NCI-H748 (cell line): ENCODE measurements at regions not wholly inside any gene's neighbourhood (a gene's known extent, or its start where the extent isn't known, plus 50 kb on each side); places are given as distances from the start of the nearest gene placed in this dataset.
"Not testable (repeated sequence)": the region's sequence is repeated elsewhere in the genome, so short reads cannot be mapped to it uniquely, and the experiment has no call there.

Source experiments
- DNase-seq: peaks from one replicate; lab custom pipeline; 2025; ENCODE audit not compliant: unreplicated experiment; lab: John Stamatoyannopoulos, UW

- DNase-seq, result no peak
Measured at GRCh38 chr7:77484785-77485184, 52.3 kb upstream of the PTPN12 start.

- DNase-seq, result peak; percentile 63
Measured at GRCh38 chr7:77482015-77482414, 55.1 kb upstream of the PTPN12 start.

GRCh38 chr7:77481615-77482014 lies 55.5 kb upstream of the PTPN12 start:
- no peak for DNase-seq

DNA sequence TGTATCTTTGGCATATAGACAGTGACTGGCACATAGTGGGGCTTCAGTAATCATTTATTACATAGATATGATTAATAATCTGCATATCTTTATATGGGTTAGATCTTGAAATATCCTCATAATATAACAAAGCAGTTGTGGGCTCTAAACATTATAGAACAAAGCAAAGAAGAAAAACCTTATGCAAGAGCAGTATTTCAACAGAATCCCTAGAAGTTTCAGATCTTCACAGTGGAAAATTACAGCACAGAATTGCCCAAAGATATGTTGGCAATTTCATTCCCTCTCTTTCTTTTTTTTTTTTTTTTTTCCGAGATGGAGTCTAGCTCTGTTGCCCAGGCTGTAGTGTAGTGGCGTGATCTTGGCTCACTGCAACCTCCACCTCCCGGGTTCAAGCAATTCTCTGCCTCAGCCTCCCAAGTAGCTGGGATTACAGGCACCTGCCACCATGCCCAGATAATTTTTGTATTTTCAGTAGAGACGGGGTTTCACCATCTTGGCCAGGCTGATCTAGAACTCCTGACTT lies 56.9 kb upstream of the PTPN12 start:
- DNase-seq, result not testable (repeated sequence)

GRCh38 chr7:77479536-77480088 lies 57.5 kb upstream of the PTPN12 start:
- DNase-seq, result peak; percentile 87

DNA sequence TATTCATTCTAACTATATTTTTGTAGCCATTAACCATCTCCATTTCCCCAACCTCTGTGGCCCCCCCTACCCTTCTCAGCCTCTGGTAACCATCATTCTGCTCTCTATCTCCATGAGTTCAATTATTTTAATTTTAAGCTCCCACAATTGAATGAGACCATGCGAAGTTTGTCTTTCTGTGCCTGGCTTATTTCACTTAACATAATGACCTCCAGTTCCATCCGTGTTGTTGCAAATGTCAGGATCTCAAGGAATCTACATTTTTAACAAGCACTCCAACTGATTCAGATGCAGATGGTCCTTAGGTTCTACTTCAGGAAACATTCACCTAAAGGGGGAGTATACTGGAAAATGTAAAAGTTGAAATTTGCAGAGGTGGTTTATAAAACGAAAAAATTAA lies 60.2 kb upstream of the PTPN12 start:
- no peak for DNase-seq

DNA sequence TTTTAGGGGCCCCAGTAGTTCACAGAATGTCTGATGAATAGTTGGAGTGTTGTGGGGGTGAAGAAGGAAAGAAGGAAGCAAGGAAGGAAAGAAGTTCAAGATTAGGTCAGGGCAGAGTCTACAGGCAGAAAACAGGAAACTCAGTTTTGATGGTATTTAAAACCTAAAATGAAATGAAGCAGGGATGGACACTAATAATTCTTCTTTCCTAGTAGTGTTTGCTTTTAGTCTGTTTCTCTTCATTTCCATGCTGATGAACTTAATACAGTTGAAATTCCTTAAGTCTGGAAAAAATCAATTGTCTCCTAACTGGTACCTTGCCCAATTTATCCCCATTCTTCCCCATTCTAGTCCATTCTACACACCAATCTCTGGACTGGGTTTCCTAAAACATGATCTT lies 59.0 kb upstream of the GSAP start:
- DNase-seq, result no peak

- no peak for DNase-seq
Measured at GRCh38 chr7:77474756-77475155, 58.6 kb upstream of the GSAP start.

DNA sequence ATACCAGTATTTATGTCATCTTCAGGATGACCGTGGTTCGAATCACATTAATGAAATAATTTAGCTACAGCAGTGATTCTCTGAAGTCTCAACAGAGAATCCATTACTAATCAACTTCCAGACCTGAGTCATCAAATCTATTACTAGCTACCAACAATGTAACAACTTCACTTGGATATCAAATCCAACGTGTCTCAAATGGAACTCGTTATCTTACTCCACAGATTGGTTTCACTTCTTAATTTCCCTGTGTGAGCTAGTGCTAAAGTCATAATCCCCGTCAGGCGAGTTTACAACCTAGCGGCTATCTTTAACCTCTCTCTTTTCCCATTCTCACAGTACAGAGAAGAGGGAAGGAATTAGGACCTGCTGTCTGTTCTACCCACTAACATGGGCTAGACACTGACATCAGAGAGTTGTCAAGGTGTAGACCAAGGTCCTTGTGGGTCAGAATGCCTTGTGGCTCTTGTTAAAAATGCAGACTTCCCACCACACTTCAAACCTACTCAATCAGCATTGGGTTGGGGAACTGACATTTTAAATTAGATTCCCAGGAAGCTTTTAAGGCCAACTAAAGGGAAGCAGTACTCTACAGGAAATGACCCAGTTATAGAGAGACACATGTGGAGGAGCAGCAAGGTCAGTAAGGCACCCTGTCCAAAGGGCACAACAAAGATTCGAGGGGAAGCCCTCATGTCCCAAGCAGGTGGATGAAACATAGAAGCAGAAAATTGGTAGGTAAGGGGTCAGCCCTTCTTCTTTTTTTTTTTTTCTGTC lies 57.3 kb upstream of the GSAP start:
- no peak for DNase-seq

GRCh38 chr7:77469927-77470326 lies 53.8 kb upstream of the GSAP start:
- DNase-seq, result no peak

GRCh38 chr7:77467408-77467807 lies 51.3 kb upstream of the GSAP start:
- DNase-seq, result no peak

- no peak for DNase-seq
Measured at GRCh38 chr7:77466450-77466849, 50.3 kb upstream of the GSAP start.
